GM12864 (cell line): ENCODE measurements at regions not wholly inside any gene's neighbourhood (a gene's known extent, or its start where the extent isn't known, plus 50 kb on each side); places are given as distances from the start of the nearest gene placed in this dataset.

ENCODE experiments used
- DNase-seq: peaks from one replicate; pipeline ENCODE4 v3.0.0-alpha.2; 2011; ENCODE audit warnings: low read depth
- H3K4me3 ChIP-seq: 2 replicates; pipeline ENCODE4 v1.5.1; 2011; ENCODE audit warnings: mild to moderate bottlenecking, low read depth, low read length, control low read depth
- TF ChIP-seq, protein P1 (sequence below): IDR thresholded peaks from 2 replicates; pipeline ENCODE4 v1.5.1; 2011; ENCODE audit warnings: low read depth, mild to moderate bottlenecking, moderate library complexity, low read length, control low read depth, inconsistent platforms; ENCODE audit errors: missing control alignments

DNA sequence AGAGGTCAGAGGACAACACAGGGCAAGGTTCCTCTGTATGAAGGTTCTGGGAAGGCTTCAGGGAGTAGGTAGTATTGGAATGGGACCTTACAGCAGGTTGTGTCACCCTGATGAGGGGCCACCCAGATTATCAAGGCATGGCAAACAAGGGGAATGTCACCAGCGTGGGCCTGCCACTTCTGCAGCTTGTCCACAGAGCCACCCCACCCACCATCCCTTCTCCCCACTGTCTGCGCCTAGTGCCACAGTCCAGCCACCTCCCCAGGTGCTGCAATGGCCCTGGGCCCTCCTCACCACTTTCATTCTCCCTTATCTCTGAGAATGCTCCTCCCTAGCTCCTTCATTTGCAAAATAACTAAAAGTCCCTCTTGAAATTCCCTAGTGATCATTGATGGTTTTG lies 170.3 kb downstream of the TTC32 start:
- TF ChIP-seq, protein P1, sequence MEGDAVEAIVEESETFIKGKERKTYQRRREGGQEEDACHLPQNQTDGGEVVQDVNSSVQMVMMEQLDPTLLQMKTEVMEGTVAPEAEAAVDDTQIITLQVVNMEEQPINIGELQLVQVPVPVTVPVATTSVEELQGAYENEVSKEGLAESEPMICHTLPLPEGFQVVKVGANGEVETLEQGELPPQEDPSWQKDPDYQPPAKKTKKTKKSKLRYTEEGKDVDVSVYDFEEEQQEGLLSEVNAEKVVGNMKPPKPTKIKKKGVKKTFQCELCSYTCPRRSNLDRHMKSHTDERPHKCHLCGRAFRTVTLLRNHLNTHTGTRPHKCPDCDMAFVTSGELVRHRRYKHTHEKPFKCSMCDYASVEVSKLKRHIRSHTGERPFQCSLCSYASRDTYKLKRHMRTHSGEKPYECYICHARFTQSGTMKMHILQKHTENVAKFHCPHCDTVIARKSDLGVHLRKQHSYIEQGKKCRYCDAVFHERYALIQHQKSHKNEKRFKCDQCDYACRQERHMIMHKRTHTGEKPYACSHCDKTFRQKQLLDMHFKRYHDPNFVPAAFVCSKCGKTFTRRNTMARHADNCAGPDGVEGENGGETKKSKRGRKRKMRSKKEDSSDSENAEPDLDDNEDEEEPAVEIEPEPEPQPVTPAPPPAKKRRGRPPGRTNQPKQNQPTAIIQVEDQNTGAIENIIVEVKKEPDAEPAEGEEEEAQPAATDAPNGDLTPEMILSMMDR, result no peak
- DNase-seq, result no peak
- H3K4me3 ChIP-seq, result no peak overlapping the region

DNA sequence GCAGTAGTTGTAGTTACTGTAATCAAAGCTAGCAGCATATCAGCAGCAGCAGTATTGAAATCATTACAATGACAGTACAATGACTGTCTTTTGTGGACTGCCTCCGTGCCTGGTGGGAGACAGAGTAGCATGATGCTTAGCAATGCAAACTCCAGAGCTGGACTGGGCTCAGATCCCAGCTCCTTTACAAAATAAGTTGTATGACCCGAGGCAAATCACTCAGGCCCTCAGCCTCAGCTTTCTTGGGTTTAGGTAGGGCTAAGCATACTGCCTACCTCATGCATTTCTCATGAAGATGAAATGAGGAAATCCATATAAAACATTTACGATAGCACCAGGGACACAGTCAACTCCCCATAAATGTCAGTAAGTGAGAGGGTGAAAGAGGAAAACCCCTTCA lies 170.7 kb downstream of the TTC32 start:
- TF ChIP-seq, protein P1, result no peak
- no peak for DNase-seq
- H3K4me3 ChIP-seq, result no peak overlapping the region

DNA sequence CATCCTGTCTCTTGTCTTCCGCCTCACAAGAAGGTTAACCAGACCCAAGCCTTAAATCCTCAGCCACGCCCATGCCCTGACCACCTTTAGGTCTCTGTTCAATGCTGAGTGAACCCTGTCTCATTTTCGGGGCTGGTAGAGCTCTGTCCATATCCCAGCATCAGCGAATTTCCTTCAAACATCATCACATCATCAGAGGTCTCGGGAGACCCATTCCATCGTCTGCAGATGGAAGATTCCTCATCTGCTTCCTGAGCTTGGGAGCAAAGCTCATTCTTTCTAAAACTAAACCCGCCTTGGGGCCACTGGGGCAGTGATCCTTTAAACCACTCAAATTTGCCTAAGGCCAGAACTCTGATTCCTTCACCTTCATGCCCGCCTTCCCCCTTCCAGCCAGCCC lies 173.7 kb downstream of the TTC32 start:
- H3K4me3 ChIP-seq, result no peak overlapping the region
- DNase-seq, result no peak
- TF ChIP-seq, protein P1, result no peak

DNA sequence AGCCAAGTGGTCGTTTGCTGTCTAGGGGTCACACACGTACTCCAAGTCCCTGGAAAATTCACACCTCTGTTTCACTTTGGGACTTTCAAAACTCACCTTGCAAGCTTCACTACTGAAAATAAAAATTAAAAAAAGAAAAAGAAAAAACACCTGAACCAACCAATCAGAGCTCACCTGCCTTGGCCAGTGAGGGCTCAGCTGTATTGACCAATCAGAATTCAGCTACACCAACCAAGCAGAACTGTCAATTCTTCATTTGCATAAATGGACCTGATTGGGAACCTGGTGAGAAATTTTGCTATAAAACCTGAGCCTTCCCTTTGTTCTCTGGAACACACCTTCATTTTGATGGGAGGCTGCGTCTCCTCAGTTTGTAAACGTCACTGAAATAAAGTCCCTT lies 176.4 kb downstream of the TTC32 start:
- TF ChIP-seq, protein P1, result no peak
- no peak overlapping the region for H3K4me3 ChIP-seq
- DNase-seq, result no peak

DNA sequence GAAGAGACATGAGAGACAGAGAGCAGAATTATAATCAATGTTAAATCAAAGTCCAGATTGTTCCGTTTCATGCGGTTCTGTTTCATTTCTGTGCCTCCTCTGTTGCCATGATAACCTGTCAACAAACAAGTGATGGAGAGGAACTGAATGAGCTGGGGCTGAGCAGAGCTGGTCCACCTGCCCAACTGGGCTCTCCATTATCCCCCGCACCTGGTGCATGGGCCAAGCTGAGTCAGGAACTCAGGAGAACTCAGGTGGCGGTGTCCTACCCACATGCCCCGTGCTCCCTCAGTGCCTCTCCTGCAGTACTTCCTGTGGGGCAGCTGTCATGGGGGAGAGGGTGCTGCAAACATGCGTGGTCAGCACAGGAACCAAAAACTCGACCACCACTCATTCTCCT lies 178.8 kb downstream of the TTC32 start:
- no peak for DNase-seq
- H3K4me3 ChIP-seq, result no peak overlapping the region
- TF ChIP-seq, protein P1, result no peak

DNA sequence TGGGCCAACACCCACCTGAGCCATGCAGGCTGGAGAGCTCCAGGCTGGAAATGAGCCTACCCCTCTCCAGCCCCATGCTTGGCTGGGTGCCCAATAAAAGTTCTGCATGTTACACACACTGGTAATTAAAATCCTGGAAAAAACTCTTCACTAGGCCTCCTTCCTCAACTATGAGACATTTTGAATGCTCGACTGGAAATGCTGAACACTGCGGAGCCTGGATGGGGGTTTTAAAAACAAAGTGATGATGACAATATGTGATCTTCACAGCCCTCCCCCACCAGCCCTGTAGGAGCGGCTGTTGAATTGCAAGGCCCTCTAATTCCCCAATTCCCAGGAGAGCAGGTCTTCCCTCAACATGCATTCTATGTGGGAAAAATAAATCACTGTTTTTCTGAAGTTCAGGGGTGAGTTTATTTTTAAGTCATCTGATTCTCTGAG lies 179.2 kb downstream of the TTC32 start:
- TF ChIP-seq, protein P1, result no peak
- H3K4me3 ChIP-seq, result no peak overlapping the region
- DNase-seq, result no peak

DNA sequence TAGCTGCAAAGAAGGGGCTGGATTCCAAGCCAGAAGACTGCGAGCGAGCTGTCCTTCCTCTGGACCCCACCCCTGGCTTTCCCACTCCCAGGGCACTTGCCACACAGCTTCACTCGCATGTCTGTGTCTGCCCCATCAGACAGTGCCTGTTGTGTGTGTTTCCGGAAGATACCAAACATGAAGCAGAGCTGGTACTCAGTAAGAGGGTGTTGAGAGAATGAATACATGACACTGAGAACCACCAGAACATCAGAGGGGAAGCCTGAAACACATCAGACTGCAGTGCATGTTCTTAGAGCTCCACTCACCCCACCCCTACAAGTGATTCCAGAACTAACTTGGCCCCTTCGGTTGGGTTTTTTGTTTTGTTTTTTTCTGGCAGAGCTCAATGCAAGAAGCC lies 181.5 kb downstream of the TTC32 start:
- DNase-seq, result no peak
- no peak overlapping the region for H3K4me3 ChIP-seq
- TF ChIP-seq, protein P1, result no peak
